Caco-2 (cell line): ENCODE measurements at regions not wholly inside any gene's neighbourhood (a gene's known extent, or its start where the extent isn't known, plus 50 kb on each side); places are given as distances from the start of the nearest gene placed in this dataset.

Source experiments
- BruUV-seq: library from RNA; stranded (reverse); fragments of 400-500 nt; replicated peaks from 2 replicates; lab custom pipeline; 2021; lab: Mats Ljungman, UMichigan
- CTCF ChIA-PET: fragments of 300-600 bp; sonication (Branson Sonifier 250); formaldehyde crosslinking; loops from one replicate; lab custom pipeline; 2022; ENCODE audit warnings: antibody characterized with exemption; lab: Charles Lee
- POLR2A ChIA-PET: fragments of 300-600 bp; sonication (Branson Sonifier 250); formaldehyde crosslinking; loops from one replicate; lab custom pipeline; 2022; ENCODE audit warnings: antibody characterized with exemption; lab: Charles Lee
- DNase-seq, 2 experiments: peaks; one replicate each; pipeline versions ENCODE4 v3.0.0 to v3.0.0-alpha.2; 2020 to 2022
- H3K27me3 ChIP-seq: replicated peaks from 2 replicates; pipeline ENCODE4 v1.6.0; 2011; ENCODE audit warnings: low read length; ENCODE audit not compliant: control insufficient read depth, insufficient read depth
- H3K36me3 ChIP-seq: 2 replicates; pipeline ENCODE4 v1.5.1; 2011; ENCODE audit warnings: low read length; ENCODE audit not compliant: control insufficient read depth, insufficient read depth
- H3K4me1 ChIP-seq: fragments of 250-450 bp; sonication (Bioruptor Pico); 2 replicates; pipeline ENCODE4 v1.5.1; 2020; ENCODE audit warnings: mild to moderate bottlenecking
- H3K4me3 ChIP-seq: 2 replicates; pipeline ENCODE4 v1.5.1; 2011; ENCODE audit warnings: low read depth, mild to moderate bottlenecking, control low read depth, low read length
- H3K9me3 ChIP-seq: fragments of 250-450 bp; sonication (Bioruptor Pico); 2 replicates; pipeline ENCODE4 v1.5.1; 2020; ENCODE audit warnings: mild to moderate bottlenecking, moderate library complexity
- H3K27ac Mint-ChIP-seq: one replicate; pipeline ENCODE4 v1.8.0; 2022; ENCODE audit warnings: mixed read lengths; ENCODE audit not compliant: unreplicated experiment
- H3K27me3 Mint-ChIP-seq: one replicate; pipeline ENCODE4 v1.8.0; 2022; ENCODE audit warnings: mixed read lengths; ENCODE audit not compliant: insufficient read depth, unreplicated experiment
- H3K36me3 Mint-ChIP-seq: one replicate; pipeline ENCODE4 v1.8.0; 2022; ENCODE audit warnings: mild to moderate bottlenecking, mixed read lengths; ENCODE audit not compliant: insufficient read depth, unreplicated experiment
- H3K4me1 Mint-ChIP-seq: one replicate; pipeline ENCODE4 v1.8.0; 2022; ENCODE audit warnings: low read depth, mixed read lengths; ENCODE audit not compliant: unreplicated experiment
- H3K4me3 Mint-ChIP-seq: one replicate; pipeline ENCODE4 v1.8.0; 2022; ENCODE audit warnings: mild to moderate bottlenecking, moderate library complexity, mixed read lengths; ENCODE audit not compliant: unreplicated experiment
- H3K9me3 Mint-ChIP-seq: one replicate; pipeline ENCODE4 v1.8.0; 2022; ENCODE audit warnings: mixed read lengths; ENCODE audit not compliant: unreplicated experiment
- intact Hi-C: fragments of 100-400 bp; cut with micrococcal nuclease; formaldehyde crosslinking; loops from one replicate; pipeline ENCODE4 v1.10.0; 2022; ENCODE audit not compliant: unreplicated experiment
- TF ChIP-seq, protein P1 (sequence below), 2 experiments: fragments of 200-600 bp in 1 of 2; IDR thresholded peaks; 1 replicate in 1 of 2; 2 replicates in 1 of 2; pipeline versions ENCODE4 v1.5.1 to v1.8.0; 2011 to 2022; ENCODE audit warnings: antibody characterized with exemption in 1 of 2, control low read depth in 1 of 2, inconsistent platforms in 1 of 2, low read depth in 1 of 2, low read length in 1 of 2, mild to moderate bottlenecking in 1 of 2, moderate library complexity in 1 of 2; ENCODE audit not compliant: insufficient read depth in 1 of 2, severe bottlenecking in 1 of 2, unreplicated experiment in 1 of 2

DNA sequence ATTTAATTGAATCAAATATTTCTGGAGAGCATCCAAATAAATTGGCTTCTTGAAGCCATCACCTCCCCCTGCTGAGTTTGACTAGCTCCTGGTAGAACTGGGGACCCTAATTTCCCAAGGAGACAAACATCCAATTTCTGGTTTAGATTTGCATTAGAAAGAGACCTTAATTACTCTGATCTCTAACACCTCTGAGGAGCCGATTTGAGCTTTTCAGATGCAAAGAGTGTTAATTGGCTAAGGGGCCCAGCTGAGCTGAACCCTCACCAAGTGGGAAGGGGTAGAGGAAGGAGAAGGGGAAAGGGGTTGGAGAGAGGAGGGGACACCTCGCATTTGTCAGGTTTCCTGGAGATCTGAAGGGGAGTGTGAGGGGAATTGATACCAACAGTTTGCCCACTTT, 145.4 kb upstream of the SHB start:
- H3K4me3 Mint-ChIP-seq = no peak overlapping the region
- Histone ChIP-seq H3K4me1 (0 out of 2 replicates have a peak, but pooled peaks cover 5% of the 10 kb centered on the region), H3K27me3 (no peaks in the 10 kb centered on the region), H3K36me3 (no peaks in the 10 kb centered on the region), H3K4me3 (no peak overlapping the region), H3K9me3 (no peaks in the 10 kb centered on the region)
- no peaks in the 10 kb centered on the region for H3K9me3 Mint-ChIP-seq
- H3K4me1 Mint-ChIP-seq = no peaks in the 10 kb centered on the region
- no TSS peak for BruUV-seq
- ChIA-PET CTCF (no interaction called here), POLR2A (no interaction called here)
- intact Hi-C loops = no loop called here
- no peak for DNase-seq
- H3K36me3 Mint-ChIP-seq = no peaks in the 10 kb centered on the region
- TF ChIP-seq, protein P1, sequence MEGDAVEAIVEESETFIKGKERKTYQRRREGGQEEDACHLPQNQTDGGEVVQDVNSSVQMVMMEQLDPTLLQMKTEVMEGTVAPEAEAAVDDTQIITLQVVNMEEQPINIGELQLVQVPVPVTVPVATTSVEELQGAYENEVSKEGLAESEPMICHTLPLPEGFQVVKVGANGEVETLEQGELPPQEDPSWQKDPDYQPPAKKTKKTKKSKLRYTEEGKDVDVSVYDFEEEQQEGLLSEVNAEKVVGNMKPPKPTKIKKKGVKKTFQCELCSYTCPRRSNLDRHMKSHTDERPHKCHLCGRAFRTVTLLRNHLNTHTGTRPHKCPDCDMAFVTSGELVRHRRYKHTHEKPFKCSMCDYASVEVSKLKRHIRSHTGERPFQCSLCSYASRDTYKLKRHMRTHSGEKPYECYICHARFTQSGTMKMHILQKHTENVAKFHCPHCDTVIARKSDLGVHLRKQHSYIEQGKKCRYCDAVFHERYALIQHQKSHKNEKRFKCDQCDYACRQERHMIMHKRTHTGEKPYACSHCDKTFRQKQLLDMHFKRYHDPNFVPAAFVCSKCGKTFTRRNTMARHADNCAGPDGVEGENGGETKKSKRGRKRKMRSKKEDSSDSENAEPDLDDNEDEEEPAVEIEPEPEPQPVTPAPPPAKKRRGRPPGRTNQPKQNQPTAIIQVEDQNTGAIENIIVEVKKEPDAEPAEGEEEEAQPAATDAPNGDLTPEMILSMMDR (IDR thresholded peaks at IDR 0.05; ENCODE audit: insufficient read depth in 1 of 2, low read depth in 1 of 2, low read length in 1 of 2, severe bottlenecking in 1 of 2, unreplicated experiment in 1 of 2) = no peak
- no peak overlapping the region for H3K27ac Mint-ChIP-seq
- H3K27me3 Mint-ChIP-seq = no peaks in the 10 kb centered on the region

- Histone ChIP-seq H3K4me1 (0 out of 2 replicates have a peak, but pooled peaks cover 5% of the 10 kb centered on the region), H3K36me3 (no peaks in the 10 kb centered on the region), H3K9me3 (no peaks in the 10 kb centered on the region), H3K4me3 (no peak overlapping the region), H3K27me3 (no peaks in the 10 kb centered on the region)
- CTCF ChIA-PET = no interaction called here
- intact Hi-C loops = no loop called here
- Mint-ChIP-seq H3K4me3 (no peak overlapping the region), H3K9me3 (peaks cover 5% of the 10 kb centered on the region), H3K4me1 (no peaks in the 10 kb centered on the region), H3K27ac (no peak overlapping the region), H3K27me3 (no peaks in the 10 kb centered on the region), H3K36me3 (no peaks in the 10 kb centered on the region)
- no peak for DNase-seq
- POLR2A ChIA-PET = no interaction called here
- TF ChIP-seq, protein P1 (IDR thresholded peaks at IDR 0.05; ENCODE audit: insufficient read depth in 1 of 2, low read depth in 1 of 2, low read length in 1 of 2, severe bottlenecking in 1 of 2, unreplicated experiment in 1 of 2) = no peak
- no TSS peak for BruUV-seq
Observed at GRCh38 chr9:38213631-38214299, 144.7 kb upstream of the SHB start.

- Histone ChIP-seq H3K9me3 (no peaks in the 10 kb centered on the region), H3K4me3 (no peak overlapping the region), H3K4me1 (0 out of 2 replicates have a peak, but pooled peaks cover 5% of the 10 kb centered on the region), H3K36me3 (no peaks in the 10 kb centered on the region), H3K27me3 (no peaks in the 10 kb centered on the region)
- Mint-ChIP-seq H3K27ac (no peak overlapping the region), H3K9me3 (peaks cover 5% of the 10 kb centered on the region), H3K4me1 (no peaks in the 10 kb centered on the region), H3K4me3 (no peak overlapping the region), H3K36me3 (no peaks in the 10 kb centered on the region), H3K27me3 (no peaks in the 10 kb centered on the region)
- BruUV-seq = no TSS peak
- no peak for DNase-seq
- ChIA-PET CTCF (no interaction called here), POLR2A (no interaction called here)
- TF ChIP-seq, protein P1 (IDR thresholded peaks at IDR 0.05; ENCODE audit: insufficient read depth in 1 of 2, low read depth in 1 of 2, low read length in 1 of 2, severe bottlenecking in 1 of 2, unreplicated experiment in 1 of 2) = no peak
- intact Hi-C loops = no loop called here
Observed at GRCh38 chr9:38212016-38212415, 143.0 kb upstream of the SHB start.
